ENCODE measurements at regions not wholly inside any gene's neighbourhood (a gene's known extent, or its start where the extent isn't known, plus 50 kb on each side); places are given as distances from the start of the nearest gene placed in this dataset.

GRCh38 chr2:196565106-196565765 lies 74.3 kb upstream of the CCDC150 start:
- WGBS, 2 donors = 94 to 96% methylated on average over 1 of the region's 1 CpG
- Histone ChIP-seq H3K36me3 (no peaks in the 10 kb centered on the region), H3K4me3 (no peak overlapping the region), H3K27ac (no peak overlapping the region), H3K4me1 (peaks cover 0 to 13% (median 8%) of the 10 kb centered on the region in 9 donors), H3K27me3 (peaks cover 0 to 5% (median 0%) of the 10 kb centered on the region in 7 donors), H3K9me3 (peaks cover 0 to 9% (median 0%) of the 10 kb centered on the region in 11 donors)
- no peak for TF ChIP-seq CTCF (IDR thresholded peaks at IDR 0.05)
- intact Hi-C loops (cut with DNase I) = no loop called here
- DNase-seq (no peak), ATAC-seq (no peak)

GRCh38 chr2:196565982-196566381 lies 73.5 kb upstream of the CCDC150 start:
- no peak overlapping the region for H3K4me3 ChIP-seq
- 95 to 96% methylated on average over 6 of the region's 6 CpGs for WGBS, 2 donors
- no peak for DNase-seq
- H3K27me3 ChIP-seq = peaks cover 0 to 9% (median 0%) of the 10 kb centered on the region in 7 donors
- no peak for TF ChIP-seq CTCF (IDR thresholded peaks at IDR 0.05)
- H3K36me3 ChIP-seq = no peaks in the 10 kb centered on the region
- peaks cover 0 to 13% (median 8%) of the 10 kb centered on the region in 9 donors for H3K4me1 ChIP-seq
- H3K27ac ChIP-seq = peak overlapping the region in 2 of 10 donors; percentile 74 to 76
- ATAC-seq = no peak
- intact Hi-C loops (cut with DNase I) = no loop called here
- H3K9me3 ChIP-seq = peaks cover 0 to 7% (median 0%) of the 10 kb centered on the region in 11 donors

- intact Hi-C loops (cut with DNase I) = no loop called here
Observed at GRCh38 chr2:196566961-196567666, 72.4 kb upstream of the CCDC150 start.

More at GRCh38 chr2:196566961-196567666, 72.4 kb upstream of the CCDC150 start:
- WGBS, 2 donors = 36 to 45% methylated on average over 4 of the region's 4 CpGs
- peak in 1 of 2 donors; percentile 17 for DNase-seq
- Histone ChIP-seq H3K9me3 (no peaks in the 10 kb centered on the region), H3K27ac (peak overlapping the region in 6 of 10 donors; percentile 50 to 76 (median 70)), H3K36me3 (no peaks in the 10 kb centered on the region), H3K27me3 (peaks cover 0 to 15% (median 0%) of the 10 kb centered on the region in 7 donors), H3K4me3 (no peak overlapping the region), H3K4me1 (peaks cover 0 to 13% (median 8%) of the 10 kb centered on the region in 9 donors)
- TF ChIP-seq CTCF (IDR thresholded peaks at IDR 0.05) = no peak
- ATAC-seq = peak in 7 of 8 donors; percentile 28 to 80 (median 57)
